Activated naive CD4-positive, alpha-beta T cell treated with anti-CD3 and anti-CD28 coated beads, Interleukin-2, amount 10 ng/mL, durations not matched to agents 7 days and 5 days (primary cell): ENCODE measurements at regions not wholly inside any gene's neighbourhood (a gene's known extent, or its start where the extent isn't known, plus 50 kb on each side); places are given as distances from the start of the nearest gene placed in this dataset.
A peak's percentile ranks its signal among the peaks of the same experiment; 100 is the strongest.
"Not testable (repeated sequence)": the region's sequence is repeated elsewhere in the genome, so short reads cannot be mapped to it uniquely, and the experiment has no call there.

ENCODE experiments used
- CTCF ChIA-PET: fragments of 350-600 bp; sonication (Branson Sonifier 250); formaldehyde crosslinking; loops from one replicate; lab custom pipeline; 2021; ENCODE audit warnings: antibody characterized with exemption; lab: Charles Lee
- DNase-seq: peaks from one replicate; pipeline ENCODE4 v3.0.0-alpha.2; 2020
- H3K27ac Mint-ChIP-seq: one replicate; pipeline ENCODE4 v1.8.0; 2021; ENCODE audit warnings: mild to moderate bottlenecking, moderate library complexity, mixed read lengths
- H3K27me3 Mint-ChIP-seq: one replicate; pipeline ENCODE4 v1.8.0; 2021; ENCODE audit warnings: mild to moderate bottlenecking, mixed read lengths
- H3K36me3 Mint-ChIP-seq: one replicate; pipeline ENCODE4 v1.8.0; 2021; ENCODE audit warnings: mixed read lengths
- H3K4me1 Mint-ChIP-seq: one replicate; pipeline ENCODE4 v1.8.0; 2021; ENCODE audit warnings: mixed read lengths
- H3K4me3 Mint-ChIP-seq: one replicate; pipeline ENCODE4 v1.8.0; 2021; ENCODE audit warnings: mild to moderate bottlenecking, moderate library complexity, mixed read lengths
- H3K9me3 Mint-ChIP-seq: one replicate; pipeline ENCODE4 v1.8.0; 2021; ENCODE audit warnings: mixed read lengths

- no peaks in the 10 kb centered on the region for H3K36me3 Mint-ChIP-seq
- H3K9me3 Mint-ChIP-seq, result no peaks in the 10 kb centered on the region
- H3K27me3 Mint-ChIP-seq, result peaks cover 48% of the 10 kb centered on the region
- DNase-seq, result no peak
- H3K27ac Mint-ChIP-seq, result no peak overlapping the region
- no peak overlapping the region for H3K4me3 Mint-ChIP-seq
- CTCF ChIA-PET, result interaction anchor here (2.4 kb wide), 1 partner anchor 11 kb away, joined by 8 read pairs; no protein-coding TSS in a partner anchor
- peaks cover 10% of the 10 kb centered on the region for H3K4me1 Mint-ChIP-seq
Observed at GRCh38 chr17:68161644-68162428, 86.0 kb upstream of the AMZ2 start.

GRCh38 chr17:68168273-68169164, 79.3 kb upstream of the AMZ2 start:
- CTCF ChIA-PET, result interaction anchor here (0.6 to 2.0 kb wide), 3 partner anchors 29 to 37 kb away, joined by 3 to 10 read pairs (median 5); no protein-coding TSS in a partner anchor
- H3K9me3 Mint-ChIP-seq, H3K36me3 Mint-ChIP-seq, H3K4me3 Mint-ChIP-seq: not testable (repeated sequence)
- peak; percentile 38 for DNase-seq
- Mint-ChIP-seq H3K27me3 (peaks cover 30% of the 10 kb centered on the region), H3K4me1 (peaks cover 35% of the 10 kb centered on the region), H3K27ac (peak overlapping the region; percentile 80)

- Mint-ChIP-seq H3K4me3 (peak overlapping the region; percentile 31), H3K27me3 (peaks cover 38% of the 10 kb centered on the region), H3K4me1 (peaks cover 35% of the 10 kb centered on the region)
- CTCF ChIA-PET, result interaction anchor here (1.1 to 2.0 kb wide), 2 partner anchors 31 to 36 kb away, joined by 5 to 10 read pairs; no protein-coding TSS in a partner anchor
- not testable (repeated sequence) for H3K36me3 Mint-ChIP-seq, H3K27ac Mint-ChIP-seq, H3K9me3 Mint-ChIP-seq, DNase-seq
Observed at GRCh38 chr17:68169165-68169821, 78.5 kb upstream of the AMZ2 start.

- no peak overlapping the region for H3K27ac Mint-ChIP-seq
- H3K4me1 Mint-ChIP-seq, result peaks cover 35% of the 10 kb centered on the region
- CTCF ChIA-PET, result interaction anchor here (0.9 to 4.1 kb wide), 4 partner anchors 30 to 265 kb away, joined by 3 to 94 read pairs (median 7); no protein-coding TSS in a partner anchor
- no peak overlapping the region for H3K4me3 Mint-ChIP-seq
- H3K9me3 Mint-ChIP-seq, result peaks cover 2% of the 10 kb centered on the region
- H3K36me3 Mint-ChIP-seq, result no peaks in the 10 kb centered on the region
- no peak for DNase-seq
- H3K27me3 Mint-ChIP-seq, result peaks cover 37% of the 10 kb centered on the region
Observed at GRCh38 chr17:68169840-68170239, 78.0 kb upstream of the AMZ2 start.

- DNase-seq, result no peak
- Mint-ChIP-seq H3K27ac (no peak overlapping the region), H3K4me1 (peaks cover 31% of the 10 kb centered on the region), H3K27me3 (peaks cover 33% of the 10 kb centered on the region), H3K4me3 (no peak overlapping the region), H3K9me3 (peaks cover 2% of the 10 kb centered on the region), H3K36me3 (no peaks in the 10 kb centered on the region)
- CTCF ChIA-PET, result interaction anchor here (0.7 to 4.1 kb wide), 4 partner anchors 30 to 264 kb away, joined by 3 to 94 read pairs (median 4); no protein-coding TSS in a partner anchor
Observed at GRCh38 chr17:68170246-68170645, 77.6 kb upstream of the AMZ2 start.

GRCh38 chr17:68172461-68172954, 75.3 kb upstream of the AMZ2 start:
- H3K27me3 Mint-ChIP-seq, result peaks cover 32% of the 10 kb centered on the region
- DNase-seq, result peak; percentile 84
- H3K27ac Mint-ChIP-seq, result no peak overlapping the region

GRCh38 chr17:68175416-68175815, 72.4 kb upstream of the AMZ2 start:
- peaks cover 37% of the 10 kb centered on the region for H3K27me3 Mint-ChIP-seq
- peaks cover 2% of the 10 kb centered on the region for H3K36me3 Mint-ChIP-seq
- CTCF ChIA-PET, result interaction anchor here (1.3 to 3.4 kb wide), 3 partner anchors 25 to 30 kb away, joined by 3 to 14 read pairs (median 3); no protein-coding TSS in a partner anchor
- no peak for DNase-seq
- H3K4me3 Mint-ChIP-seq, result no peak overlapping the region
- H3K4me1 Mint-ChIP-seq, result peaks cover 20% of the 10 kb centered on the region
- peaks cover 2% of the 10 kb centered on the region for H3K9me3 Mint-ChIP-seq
- no peak overlapping the region for H3K27ac Mint-ChIP-seq

More at GRCh38 chr17:68172461-68172954, 75.3 kb upstream of the AMZ2 start:
- peaks cover 2% of the 10 kb centered on the region for H3K9me3 Mint-ChIP-seq
- H3K4me1 Mint-ChIP-seq, result peaks cover 34% of the 10 kb centered on the region
- H3K4me3 Mint-ChIP-seq, result no peak overlapping the region
- CTCF ChIA-PET, result interaction anchor here (0.7 to 4.1 kb wide), 21 partner anchors 8 to 293 kb away, joined by 3 to 94 read pairs (median 6); partner anchors contain the start of gene AMZ2
- no peaks in the 10 kb centered on the region for H3K36me3 Mint-ChIP-seq

- H3K27ac Mint-ChIP-seq, result no peak overlapping the region
- peaks cover 25% of the 10 kb centered on the region for H3K4me1 Mint-ChIP-seq
- no peak overlapping the region for H3K4me3 Mint-ChIP-seq
- CTCF ChIA-PET, result interaction anchor here (0.8 to 3.4 kb wide), 4 partner anchors 24 to 438 kb away, joined by 3 to 14 read pairs (median 3); no protein-coding TSS in a partner anchor
- H3K36me3 Mint-ChIP-seq, result peaks cover 2% of the 10 kb centered on the region
- no peak for DNase-seq
- peaks cover 2% of the 10 kb centered on the region for H3K9me3 Mint-ChIP-seq
- H3K27me3 Mint-ChIP-seq, result peaks cover 37% of the 10 kb centered on the region
Observed at GRCh38 chr17:68175905-68176304, 71.9 kb upstream of the AMZ2 start.

- peaks cover 32% of the 10 kb centered on the region for H3K4me1 Mint-ChIP-seq
- CTCF ChIA-PET, result interaction anchor here (0.7 to 3.4 kb wide), 5 partner anchors 23 to 437 kb away, joined by 3 to 14 read pairs (median 3); no protein-coding TSS in a partner anchor
- peaks cover 2% of the 10 kb centered on the region for H3K9me3 Mint-ChIP-seq
- peaks cover 4% of the 10 kb centered on the region for H3K36me3 Mint-ChIP-seq
- no peak overlapping the region for H3K4me3 Mint-ChIP-seq
- no peak overlapping the region for H3K27ac Mint-ChIP-seq
- DNase-seq, result no peak
- peaks cover 36% of the 10 kb centered on the region for H3K27me3 Mint-ChIP-seq
Observed at GRCh38 chr17:68176718-68177117, 71.1 kb upstream of the AMZ2 start.

- H3K4me1 Mint-ChIP-seq, result peaks cover 53% of the 10 kb centered on the region
- DNase-seq, result no peak
- CTCF ChIA-PET, result interaction anchor here (0.6 to 3.4 kb wide), 2 partner anchors 21 to 258 kb away, joined by 3 to 14 read pairs; no protein-coding TSS in a partner anchor
Observed at GRCh38 chr17:68178831-68179230, 69.0 kb upstream of the AMZ2 start.

GRCh38 chr17:68179236-68179925, 68.5 kb upstream of the AMZ2 start:
- Mint-ChIP-seq H3K27me3 (peaks cover 21% of the 10 kb centered on the region), H3K4me3 (no peak overlapping the region), H3K36me3 (peaks cover 4% of the 10 kb centered on the region), H3K4me1 (peaks cover 58% of the 10 kb centered on the region), H3K27ac (no peak overlapping the region), H3K9me3 (peaks cover 2% of the 10 kb centered on the region)
- CTCF ChIA-PET, result interaction anchor here (1.4 to 8.3 kb wide), 3 partner anchors 7 to 284 kb away, joined by 3 to 104 read pairs (median 11); no protein-coding TSS in a partner anchor
- DNase-seq, result no peak

More at GRCh38 chr17:68178831-68179230, 69.0 kb upstream of the AMZ2 start:
- no peak overlapping the region for H3K4me3 Mint-ChIP-seq
- peaks cover 4% of the 10 kb centered on the region for H3K36me3 Mint-ChIP-seq
- H3K27ac Mint-ChIP-seq, result no peak overlapping the region
- H3K27me3 Mint-ChIP-seq, result peaks cover 25% of the 10 kb centered on the region
- H3K9me3 Mint-ChIP-seq, result peaks cover 2% of the 10 kb centered on the region

- Mint-ChIP-seq H3K9me3 (peaks cover 2% of the 10 kb centered on the region), H3K4me3 (no peak overlapping the region), H3K27me3 (peaks cover 21% of the 10 kb centered on the region), H3K4me1 (peaks cover 64% of the 10 kb centered on the region), H3K27ac (no peak overlapping the region), H3K36me3 (peaks cover 4% of the 10 kb centered on the region)
- CTCF ChIA-PET, result interaction anchor here (1.0 to 8.3 kb wide), 4 partner anchors 8 to 283 kb away, joined by 3 to 104 read pairs (median 7); no protein-coding TSS in a partner anchor
- DNase-seq, result no peak
Observed at GRCh38 chr17:68179926-68180285, 67.9 kb upstream of the AMZ2 start.
